ENCODE measurements at regions not wholly inside any gene's neighbourhood (a gene's known extent, or its start where the extent isn't known, plus 50 kb on each side); places are given as distances from the start of the nearest gene placed in this dataset.
"Not testable (repeated sequence)": the region's sequence is repeated elsewhere in the genome, so short reads cannot be mapped to it uniquely, and the experiment has no call there.

DNA sequence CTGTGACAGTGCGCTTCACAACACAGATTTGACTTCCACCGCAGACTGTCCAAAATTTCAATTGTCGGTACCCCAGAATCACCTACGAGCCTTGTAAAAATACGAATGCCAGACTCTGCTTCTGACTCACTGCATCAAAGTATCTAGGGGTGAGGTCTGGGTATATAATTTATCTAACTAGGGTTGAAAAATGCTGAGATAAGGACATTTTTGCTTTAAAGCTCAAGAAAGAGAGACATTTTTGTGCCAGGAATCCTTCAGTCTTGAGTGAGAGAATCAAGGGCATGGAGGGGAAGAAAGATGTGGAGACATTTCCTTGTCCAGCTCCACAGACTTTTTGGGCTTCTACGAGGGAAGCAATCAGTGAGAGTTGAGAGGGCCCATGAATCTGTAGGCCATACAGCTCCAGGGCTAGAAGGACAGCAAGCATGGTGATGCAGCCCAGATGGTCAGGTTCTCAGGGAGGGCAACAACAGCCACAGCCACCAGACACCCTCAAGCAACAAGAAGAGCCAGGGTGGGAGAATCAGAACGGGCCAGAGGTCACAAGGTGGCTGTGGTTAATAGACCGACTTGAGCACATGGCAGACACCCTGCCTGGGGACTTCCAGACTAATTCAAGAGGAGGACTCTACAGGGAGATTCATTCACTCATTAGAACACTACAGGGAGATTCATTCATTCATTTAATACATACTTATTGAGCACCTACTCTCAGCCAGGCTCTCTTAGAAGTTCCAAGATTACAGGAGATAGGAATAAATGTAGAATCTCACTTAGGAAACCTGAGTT is 211.1 kb upstream of the PRDM1 start:
- no peak for DNase-seq

DNA sequence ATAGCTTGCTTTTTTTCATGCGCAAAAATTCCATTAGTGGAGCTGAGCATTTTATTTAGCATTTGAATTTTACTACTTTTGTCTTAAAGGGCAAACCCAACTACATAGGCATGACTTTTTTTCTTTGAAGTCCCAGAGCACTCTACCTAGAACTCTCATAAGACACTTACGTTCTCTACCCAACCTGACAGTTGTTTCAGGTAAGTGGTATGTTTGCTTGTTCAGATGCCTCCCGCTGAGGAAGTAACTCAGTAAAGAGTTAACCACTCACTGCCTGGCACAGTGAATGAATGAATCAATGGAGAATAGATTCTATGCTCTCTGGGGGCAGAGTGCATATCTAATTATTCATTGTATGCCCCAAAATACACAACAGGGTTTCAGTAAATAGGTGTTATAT is 212.3 kb upstream of the PRDM1 start:
- no peak for DNase-seq

DNA sequence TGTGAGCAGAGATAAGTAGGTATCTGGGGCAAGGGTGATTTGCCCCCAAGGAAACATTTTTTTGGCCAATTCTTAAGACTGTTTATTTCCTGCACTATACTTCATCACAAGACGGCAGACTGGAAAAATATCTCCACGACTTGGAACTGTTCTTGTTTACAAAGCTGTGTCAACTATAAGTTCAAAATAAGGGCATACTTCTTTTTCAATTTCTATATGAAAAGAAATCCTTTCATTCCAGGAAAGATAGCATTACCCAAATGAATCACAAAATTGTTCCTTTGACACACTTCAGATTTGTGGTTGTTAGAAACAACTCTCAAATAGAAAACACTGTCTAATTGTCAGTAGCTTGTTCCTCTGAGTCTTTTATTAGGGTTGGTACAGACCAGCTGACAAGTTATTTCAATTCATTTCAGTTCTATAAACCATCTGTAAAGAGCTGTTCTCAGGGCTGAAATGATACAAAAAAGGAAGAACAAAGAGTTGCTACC is 212.9 kb upstream of the PRDM1 start:
- no peak for DNase-seq

DNA sequence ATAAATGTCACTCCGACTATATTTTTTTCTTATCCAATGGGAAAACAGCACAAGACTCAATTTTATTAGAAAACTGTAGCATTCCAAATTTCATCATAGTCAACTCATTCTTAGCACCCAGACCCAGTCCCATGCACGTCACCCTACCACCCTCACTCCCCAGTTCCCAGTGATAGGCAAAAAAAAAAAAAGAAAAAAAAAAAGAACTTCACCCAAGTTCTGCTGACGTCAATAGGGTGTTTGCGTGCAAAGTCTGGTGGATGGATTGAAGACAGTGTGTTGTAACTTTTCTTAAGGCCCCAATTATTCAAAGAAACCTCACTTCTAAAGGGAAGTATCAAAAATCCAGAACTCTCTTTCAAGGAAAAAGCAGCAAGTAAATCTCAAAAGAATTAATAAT is 213.9 kb upstream of the PRDM1 start:
- no peak for DNase-seq

DNA sequence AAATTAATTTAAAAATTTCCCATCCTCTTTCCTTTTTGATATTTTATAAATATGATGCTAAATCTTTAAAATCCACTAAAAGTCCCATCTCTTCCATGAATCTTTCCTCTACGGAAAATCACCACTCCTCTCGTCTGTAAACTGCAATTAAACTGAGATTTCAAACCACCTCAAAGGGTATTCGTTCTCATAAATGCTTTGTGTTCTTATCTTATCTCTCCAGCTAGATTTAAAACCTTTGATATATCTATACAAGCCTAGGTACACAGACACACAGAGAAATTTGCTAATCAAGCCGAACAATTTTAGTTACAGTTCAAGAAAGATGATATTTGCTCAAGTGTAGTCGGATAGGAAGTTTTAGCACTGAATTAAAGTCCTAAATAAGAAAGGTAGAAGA is 214.6 kb upstream of the PRDM1 start:
- no peak for DNase-seq

DNA sequence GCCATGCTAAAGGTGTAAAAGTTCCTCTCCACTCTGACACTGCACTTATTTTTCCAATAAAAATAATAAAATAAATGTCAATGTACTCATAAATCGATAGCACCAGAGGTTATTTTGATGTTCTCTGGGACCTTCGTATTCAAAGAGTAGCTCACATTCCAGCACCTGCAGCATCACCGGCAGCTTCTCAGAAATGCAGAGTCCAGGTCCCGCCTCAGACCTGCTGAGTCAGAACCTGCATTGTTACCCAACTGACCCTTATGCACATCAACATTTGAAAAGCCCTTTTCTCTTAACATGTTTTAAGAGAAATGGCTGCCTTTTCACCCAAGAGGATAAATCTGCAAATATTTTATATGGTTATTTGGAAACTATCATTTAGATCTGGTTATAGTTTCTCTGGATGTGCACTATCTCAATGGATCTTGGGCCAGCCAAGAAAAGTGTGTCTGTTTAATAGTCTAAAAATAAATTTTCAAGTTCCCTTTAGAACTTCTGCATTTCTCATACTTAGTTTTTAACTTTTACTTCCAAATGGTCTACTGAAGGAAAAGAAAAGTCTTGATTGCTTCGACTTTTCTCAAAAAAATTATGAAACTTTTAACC is 216.2 kb upstream of the PRDM1 start:
- DNase-seq, result no peak

DNA sequence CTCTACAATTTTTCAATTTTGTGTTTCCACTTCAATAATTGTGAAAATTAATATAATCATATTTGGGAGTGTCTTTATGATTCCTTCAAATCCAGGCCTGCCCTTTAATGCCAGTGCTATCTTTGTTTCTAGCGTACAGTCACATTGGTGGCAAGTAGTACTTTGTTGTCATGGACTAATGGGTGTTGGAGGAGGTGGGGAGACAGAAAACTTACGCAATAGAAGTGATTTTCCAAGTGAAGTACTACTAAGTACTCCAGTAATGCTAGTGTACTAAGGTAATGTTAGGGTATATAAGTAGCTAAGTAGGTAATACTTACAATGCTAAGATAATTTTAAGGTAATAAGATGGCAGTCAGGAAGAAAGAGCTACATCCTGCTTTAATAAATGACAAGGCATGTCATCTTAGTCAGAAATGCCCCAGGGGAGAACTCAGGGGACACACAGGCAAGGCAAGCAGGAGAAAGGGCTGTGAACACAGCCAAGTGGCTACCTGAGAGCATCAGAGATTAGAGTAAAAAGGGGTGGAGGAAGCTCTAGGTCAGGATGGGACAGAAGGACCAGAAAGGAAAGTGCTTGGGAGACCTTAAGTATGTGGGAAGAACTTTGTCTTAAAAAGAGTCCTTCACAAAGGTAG is 217.2 kb upstream of the PRDM1 start:
- no peak for DNase-seq

DNA sequence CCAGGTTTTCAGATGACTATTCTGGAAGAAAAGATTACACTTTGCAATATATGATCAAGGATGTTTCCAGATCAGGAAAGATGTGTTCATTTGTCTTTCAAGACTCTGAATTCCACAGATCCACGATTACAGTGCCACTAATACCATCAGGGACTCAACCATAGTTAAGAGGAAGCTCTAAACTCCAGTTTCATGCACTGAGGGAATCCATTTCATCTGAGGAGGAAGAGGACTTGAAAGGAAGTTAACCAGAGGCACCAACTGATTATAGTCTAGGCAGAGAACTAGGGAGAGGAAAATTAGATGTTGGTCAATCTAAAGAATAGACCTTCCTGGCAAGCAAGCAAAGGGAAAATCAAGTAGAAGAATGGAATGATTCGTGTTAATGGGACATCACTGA is 218.3 kb upstream of the PRDM1 start:
- DNase-seq, result no peak

DNA sequence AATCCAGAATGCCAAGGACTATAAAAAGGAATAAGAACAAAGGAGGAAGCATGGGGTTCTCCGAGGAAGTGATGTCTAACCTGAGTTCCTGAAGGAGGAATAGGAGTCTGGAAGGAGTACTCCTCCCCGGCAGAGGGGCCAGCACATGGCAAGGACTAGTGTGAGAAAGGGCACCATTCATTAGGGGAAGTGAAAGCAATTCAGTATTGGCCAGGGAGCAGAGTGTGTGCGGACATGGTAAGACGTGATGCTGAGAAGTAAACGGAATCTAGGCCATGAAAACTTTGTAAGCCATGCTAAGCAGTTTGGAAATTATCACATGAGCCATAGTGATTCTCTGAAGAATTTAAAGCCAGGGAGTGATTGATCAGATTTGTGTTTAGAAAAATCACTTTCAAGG is 218.9 kb upstream of the PRDM1 start:
- no peak for DNase-seq

DNA sequence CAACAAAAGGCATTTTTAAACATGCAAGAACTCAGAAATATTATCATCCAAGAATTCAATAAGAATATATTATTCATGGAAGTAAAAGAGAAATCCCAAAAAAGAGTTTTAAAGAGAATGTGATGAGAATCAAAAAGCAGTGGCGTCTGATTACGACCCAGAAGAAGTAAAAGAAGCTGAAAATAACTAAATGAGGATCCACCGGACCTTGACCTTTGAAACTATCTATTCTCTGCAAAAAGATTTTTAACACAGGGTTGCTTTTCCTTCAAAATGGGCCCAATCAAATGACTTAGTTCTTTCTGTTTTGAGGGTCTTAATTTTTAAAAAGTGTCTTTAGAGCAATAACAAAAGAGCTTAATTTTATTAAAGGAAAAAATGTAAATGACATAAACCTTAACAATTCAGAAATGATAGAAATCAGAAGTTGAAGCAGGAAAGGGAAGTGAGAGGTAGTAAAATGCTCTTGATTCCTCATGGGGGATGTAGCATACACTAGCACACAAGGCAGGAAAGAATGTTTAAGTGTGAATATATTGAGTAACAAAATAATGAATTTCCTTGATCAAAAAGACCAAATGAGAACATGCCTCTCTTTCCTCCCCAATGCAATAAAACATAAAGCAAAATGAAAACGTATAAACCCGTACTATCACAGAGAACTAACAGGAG is 223.1 kb upstream of the PRDM1 start:
- DNase-seq, result no peak

DNA sequence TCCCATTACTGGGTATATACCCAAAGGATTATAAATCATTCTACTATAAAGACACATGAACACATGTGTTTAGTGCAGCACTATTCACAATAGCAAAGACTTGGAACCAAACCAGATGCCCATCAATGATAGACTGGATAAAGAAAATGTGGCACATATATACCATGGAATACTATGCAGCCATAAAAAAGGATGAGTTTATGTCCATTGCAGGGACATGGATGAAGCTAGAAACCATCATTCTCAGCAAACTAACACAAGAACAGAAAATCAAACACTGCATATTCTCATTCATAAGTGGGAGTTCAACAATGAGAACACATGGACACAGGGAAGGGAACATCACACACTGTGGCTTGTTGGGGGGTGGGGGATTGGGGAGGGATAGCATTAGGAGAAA is 225.2 kb upstream of the PRDM1 start:
- not testable (repeated sequence) for DNase-seq

DNA sequence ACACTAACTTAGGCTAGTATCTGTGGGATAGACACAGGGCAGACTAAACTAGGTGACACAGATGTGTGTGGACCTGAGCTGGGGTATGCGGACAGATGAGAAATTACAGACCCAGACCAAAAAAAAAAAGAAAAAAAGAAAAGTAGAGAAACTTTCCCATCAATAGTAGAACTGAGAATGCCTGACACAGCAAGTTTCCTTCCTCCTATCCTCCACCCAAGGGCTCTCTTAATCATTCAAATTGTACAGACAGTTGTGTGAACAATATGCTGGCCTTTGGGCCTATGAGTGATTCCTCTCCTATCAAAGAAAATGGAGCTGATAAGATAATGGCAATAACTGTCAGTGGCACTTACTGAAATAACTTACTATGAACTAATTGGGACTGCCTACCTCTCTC is 226.7 kb upstream of the PRDM1 start:
- no peak for DNase-seq

DNA sequence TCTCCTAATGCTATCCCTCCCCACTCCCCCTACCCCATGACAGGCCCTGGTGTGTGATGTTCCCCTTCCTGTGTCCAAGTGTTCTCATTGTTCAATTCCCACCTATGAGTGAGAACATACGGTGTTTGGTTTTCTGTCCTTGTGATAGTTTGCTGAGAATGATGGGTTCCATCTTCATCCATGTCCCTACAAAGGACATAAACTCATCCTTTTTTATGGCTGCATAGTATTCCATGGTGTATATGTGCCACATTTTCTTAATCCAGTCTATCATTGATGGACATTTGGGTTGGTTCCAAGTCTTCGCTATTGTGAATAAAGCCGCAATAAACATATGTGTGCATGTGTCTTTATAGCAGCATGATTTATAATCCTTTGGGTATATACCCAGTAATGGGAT is 227.5 kb upstream of the PRDM1 start:
- not testable (repeated sequence) for DNase-seq

DNA sequence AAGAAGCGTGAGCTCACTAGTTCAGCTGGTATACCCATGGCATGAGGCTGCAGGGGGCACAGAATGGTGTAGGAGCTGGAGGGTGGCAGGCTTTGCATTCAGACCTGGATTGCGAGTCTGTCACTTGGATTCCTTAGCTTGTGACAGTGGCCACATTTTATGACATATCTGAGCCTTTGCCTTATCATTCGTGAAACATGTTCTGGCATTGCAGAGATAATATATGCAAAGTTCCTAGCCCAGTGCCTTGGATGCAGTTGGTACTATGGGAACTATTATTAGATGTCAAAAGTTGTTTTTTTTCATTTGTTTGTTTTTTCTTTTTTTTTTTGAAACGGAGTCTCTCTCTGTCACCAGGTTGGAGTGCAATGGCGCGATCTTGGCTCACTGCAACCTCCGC is 230.7 kb upstream of the PRDM1 start:
- DNase-seq, result no peak

DNA sequence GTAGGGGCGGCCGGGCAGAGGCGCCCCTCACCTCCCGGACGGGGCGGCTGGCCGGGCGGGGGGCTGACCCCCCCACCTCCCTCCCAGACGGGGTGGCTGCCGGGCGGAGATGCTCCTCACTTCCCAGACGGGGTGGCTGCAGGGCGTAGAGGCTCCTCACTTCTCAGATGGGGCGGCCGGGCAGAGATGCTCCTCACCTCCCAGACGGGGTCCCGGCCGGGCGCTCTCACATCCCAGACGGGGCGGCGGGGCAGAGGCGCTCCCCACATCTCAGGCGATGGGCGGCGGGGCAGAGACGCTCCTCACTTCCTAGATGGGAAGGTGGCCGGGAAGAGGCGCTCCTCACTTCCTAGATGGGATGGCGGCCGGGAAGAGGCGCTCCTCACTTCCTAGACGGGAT is 232.2 kb upstream of the PRDM1 start:
- not testable (repeated sequence) for DNase-seq

DNA sequence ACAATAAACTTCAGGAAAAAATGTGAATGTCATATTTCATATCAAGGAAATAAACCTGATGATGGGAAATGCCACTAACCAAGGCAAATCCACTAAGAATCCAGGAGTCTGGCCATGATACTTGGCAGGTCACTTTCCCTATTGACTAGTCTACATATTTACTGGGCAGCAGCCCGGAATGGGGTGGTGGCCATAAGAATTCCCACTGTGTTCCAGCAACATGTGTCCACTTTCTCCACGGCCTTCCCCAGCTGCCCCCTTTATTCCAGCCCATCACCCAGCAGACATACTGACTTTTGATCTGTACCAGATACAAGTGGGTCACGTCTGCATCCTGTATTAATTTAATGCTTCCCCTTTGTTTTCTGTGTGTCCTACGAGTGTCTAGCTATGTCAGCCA is 234.5 kb upstream of the PRDM1 start:
- DNase-seq, result no peak

DNA sequence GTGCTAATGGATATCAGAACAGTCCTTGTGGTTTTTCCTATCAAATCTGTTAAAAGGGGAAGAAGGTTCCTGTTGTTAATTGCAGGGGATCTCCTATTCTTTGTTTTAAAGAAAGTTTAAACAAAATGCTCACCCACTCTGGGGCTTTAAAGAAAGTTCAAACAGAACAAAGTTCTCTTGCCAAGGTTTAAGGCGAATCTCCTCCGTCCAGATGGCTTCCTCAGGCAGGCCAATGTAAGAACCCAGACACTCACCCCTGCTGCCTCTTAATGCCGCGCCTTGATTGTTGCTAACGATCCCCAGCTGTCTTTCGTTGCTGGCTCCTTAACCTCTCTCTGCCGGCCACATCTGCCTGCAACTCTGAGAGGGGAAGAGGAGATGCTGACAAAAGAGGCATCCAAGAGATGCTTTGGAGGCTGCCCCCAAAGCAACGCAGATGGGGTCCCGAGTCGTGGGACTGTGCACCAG is 235.0 kb upstream of the PRDM1 start:
- DNase-seq, result no peak

DNA sequence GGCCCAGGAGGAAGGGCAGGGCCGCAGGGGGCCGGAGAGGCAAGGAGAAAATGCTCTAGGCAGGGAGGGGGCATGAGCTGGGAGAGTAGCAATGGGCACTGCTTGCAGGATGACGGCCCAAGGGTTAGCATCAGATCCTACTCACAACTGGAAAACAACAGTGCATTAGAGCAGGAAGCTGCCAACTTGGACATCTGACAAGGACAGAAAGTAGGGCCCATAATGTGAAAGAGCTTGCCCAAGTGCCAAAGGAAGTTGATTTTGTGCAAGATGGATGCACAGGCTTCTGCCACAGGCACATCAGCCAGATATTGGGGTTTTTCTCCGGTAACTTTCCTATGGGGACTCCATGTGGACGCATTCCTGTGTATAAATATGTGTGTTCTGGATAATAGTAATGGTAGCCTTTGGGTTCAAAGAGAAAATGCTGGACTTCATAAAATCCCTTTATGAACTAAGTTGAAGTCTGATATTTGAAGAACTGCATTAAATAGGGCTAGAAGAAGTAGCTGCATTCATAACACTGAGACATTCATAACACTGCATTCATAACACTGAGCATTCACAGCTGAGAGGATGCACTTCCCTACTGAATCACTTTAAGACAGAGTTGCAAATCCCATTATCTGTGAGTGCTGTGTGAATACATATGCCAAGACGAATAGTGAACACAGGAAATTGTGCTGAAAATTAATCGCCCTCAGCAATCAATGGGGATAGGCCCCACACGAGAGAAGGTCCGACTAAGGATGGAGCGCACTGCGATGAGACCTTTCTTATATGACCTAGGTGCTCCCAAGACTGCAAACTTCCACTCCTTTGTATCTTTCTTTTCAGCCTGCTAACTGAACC is 235.6 kb upstream of the PRDM1 start:
- DNase-seq, result no peak

DNA sequence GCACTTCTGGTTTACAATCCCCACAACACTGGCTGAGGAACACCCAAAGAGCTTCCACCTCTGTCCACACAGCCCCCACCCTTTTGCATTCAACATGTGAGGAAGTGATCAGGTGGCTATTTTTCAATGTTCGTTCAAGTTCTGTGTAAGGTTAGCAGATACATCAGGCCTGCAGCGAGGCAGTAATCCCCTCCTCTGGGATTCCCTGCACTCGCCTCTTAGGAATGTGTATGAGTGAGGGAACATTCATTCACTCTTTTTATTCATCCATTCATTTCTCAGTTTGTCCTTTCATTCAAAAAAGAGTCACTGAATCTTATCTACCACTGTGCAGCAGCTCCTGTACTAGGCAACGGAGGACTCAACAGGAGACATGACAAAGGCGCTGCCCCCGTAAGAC is 236.4 kb upstream of the PRDM1 start:
- DNase-seq, result no peak

DNA sequence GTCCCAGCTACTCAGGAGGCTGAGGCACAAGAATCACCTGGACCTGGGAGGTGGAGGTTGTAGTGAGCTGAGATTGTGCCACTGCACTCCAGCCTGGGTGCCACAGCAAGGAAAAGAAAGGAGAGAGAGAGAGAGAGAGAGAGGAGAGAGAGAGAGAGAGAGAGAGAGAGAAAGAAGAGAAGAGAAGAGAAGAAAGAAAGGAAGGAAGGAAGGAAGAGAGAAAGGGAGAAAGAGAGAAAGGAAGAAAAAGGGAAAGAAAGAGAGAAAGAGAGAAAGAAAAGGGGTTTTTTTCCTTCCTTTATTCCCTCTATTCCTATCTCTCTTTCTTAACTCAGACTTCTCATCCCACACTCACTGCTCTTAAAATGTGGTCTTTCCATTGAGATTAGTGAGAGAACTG is 238.7 kb upstream of the PRDM1 start:
- no peak for DNase-seq

DNA sequence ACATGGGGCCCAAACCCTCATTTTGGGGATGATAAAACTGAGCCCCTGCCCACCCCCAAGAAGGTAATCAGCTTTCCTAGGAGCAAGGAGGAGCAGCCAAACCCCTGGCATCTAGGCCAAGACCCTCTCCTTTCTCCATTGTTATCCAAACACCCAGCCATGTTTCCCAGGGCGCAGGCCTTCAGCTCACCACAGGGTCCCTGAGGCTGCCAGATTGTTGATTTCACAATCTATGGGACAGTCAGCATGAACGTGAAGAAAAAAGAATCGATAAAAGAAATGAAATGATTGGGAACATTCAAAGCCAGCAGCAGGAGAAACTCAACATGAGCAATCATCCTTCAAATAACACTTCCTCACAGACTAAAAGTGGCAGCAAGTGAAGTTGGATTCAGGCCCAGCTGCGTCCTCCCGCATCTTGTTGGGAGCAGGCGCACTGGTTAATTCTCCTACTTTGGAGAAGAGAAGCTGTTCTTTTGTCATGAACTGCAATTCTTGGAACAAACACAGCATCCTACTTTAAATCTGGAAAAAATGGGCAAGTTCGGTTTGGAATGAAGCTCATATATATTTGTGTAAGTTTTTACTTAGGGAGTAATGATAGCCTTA is 241.8 kb upstream of the PRDM1 start:
- no peak for DNase-seq

DNA sequence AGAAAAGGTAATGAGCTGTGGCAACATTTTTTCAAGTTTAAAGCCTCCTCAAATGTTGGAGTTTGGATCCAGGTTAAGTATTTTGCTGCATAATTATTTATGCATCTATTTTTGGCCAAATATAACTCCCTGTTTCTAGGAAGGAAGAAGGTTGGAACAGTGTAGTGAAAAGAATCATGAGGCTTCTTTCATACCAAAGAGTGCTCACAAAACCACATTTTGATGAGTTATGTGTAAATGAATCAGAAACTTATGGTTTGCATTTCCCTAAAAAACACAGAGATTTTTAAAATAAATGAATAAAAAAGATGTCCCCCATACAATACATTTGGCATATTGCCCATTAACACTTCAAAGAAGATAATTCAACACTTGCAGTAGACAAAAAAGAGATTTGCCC is 246.9 kb upstream of the PRDM1 start:
- DNase-seq, result no peak

Measured in NCI-H1105 (cell line).